RWPE2 (cell line): ENCODE measurements at regions not wholly inside any gene's neighbourhood (a gene's known extent, or its start where the extent isn't known, plus 50 kb on each side); places are given as distances from the start of the nearest gene placed in this dataset.

Source experiments
- ATAC-seq: fragments of 200-7000 bp; cut with Tn5 transposase; 3 replicates; pipeline ENCODE4 v1.9.1; 2021; ENCODE audit warnings: low read depth
- DNase-seq: peaks from one replicate; pipeline ENCODE4 v3.0.0-alpha.2; 2020; ENCODE audit warnings: low spot score
- H3K27ac ChIP-seq: fragments of 450-650 bp; 2 replicates; pipeline ENCODE4 v1.5.1; 2017; ENCODE audit warnings: mild to moderate bottlenecking; ENCODE audit not compliant: poor library complexity, severe bottlenecking
- H3K27me3 ChIP-seq: fragments of 250-450 bp; sonication (Bioruptor Pico); 2 replicates; pipeline ENCODE4 v1.5.1; 2021; ENCODE audit warnings: mild to moderate bottlenecking, moderate library complexity; ENCODE audit not compliant: insufficient read depth, poor library complexity, severe bottlenecking
- H3K36me3 ChIP-seq: fragments of 250-450 bp; sonication (Bioruptor Pico); 2 replicates; pipeline ENCODE4 v1.5.1; 2020; ENCODE audit warnings: low read depth, mild to moderate bottlenecking, moderate library complexity
- H3K4me1 ChIP-seq: fragments of 250-450 bp; sonication (Bioruptor Pico); 2 replicates; pipeline ENCODE4 v1.5.1; 2021; ENCODE audit warnings: mild to moderate bottlenecking, moderate library complexity; ENCODE audit not compliant: insufficient read depth, poor library complexity, severe bottlenecking
- H3K4me3 ChIP-seq: fragments of 250-450 bp; sonication (Bioruptor Pico); 2 replicates; pipeline ENCODE4 v1.5.1; 2021; ENCODE audit warnings: mild to moderate bottlenecking, moderate library complexity; ENCODE audit not compliant: severe bottlenecking
- H3K9me3 ChIP-seq: fragments of 250-450 bp; sonication (Bioruptor Pico); 2 replicates; pipeline ENCODE4 v1.5.1; 2021; ENCODE audit warnings: mild to moderate bottlenecking, moderate library complexity; ENCODE audit not compliant: severe bottlenecking
- TF ChIP-seq, protein P1 (sequence below): fragments of 450-650 bp; IDR thresholded peaks from one replicate; pipeline ENCODE4 v1.5.1; 2017; ENCODE audit warnings: mild to moderate bottlenecking, moderate library complexity; ENCODE audit not compliant: poor library complexity, severe bottlenecking

- H3K27ac ChIP-seq = no peak overlapping the region
- no peaks in the 10 kb centered on the region for H3K27me3 ChIP-seq
- H3K36me3 ChIP-seq = no peaks in the 10 kb centered on the region
- H3K9me3 ChIP-seq = peaks cover 9% of the 10 kb centered on the region
- ATAC-seq (no peak), DNase-seq (no peak)
- H3K4me3 ChIP-seq = no peak overlapping the region
- H3K4me1 ChIP-seq = no peaks in the 10 kb centered on the region
- TF ChIP-seq, protein P1, sequence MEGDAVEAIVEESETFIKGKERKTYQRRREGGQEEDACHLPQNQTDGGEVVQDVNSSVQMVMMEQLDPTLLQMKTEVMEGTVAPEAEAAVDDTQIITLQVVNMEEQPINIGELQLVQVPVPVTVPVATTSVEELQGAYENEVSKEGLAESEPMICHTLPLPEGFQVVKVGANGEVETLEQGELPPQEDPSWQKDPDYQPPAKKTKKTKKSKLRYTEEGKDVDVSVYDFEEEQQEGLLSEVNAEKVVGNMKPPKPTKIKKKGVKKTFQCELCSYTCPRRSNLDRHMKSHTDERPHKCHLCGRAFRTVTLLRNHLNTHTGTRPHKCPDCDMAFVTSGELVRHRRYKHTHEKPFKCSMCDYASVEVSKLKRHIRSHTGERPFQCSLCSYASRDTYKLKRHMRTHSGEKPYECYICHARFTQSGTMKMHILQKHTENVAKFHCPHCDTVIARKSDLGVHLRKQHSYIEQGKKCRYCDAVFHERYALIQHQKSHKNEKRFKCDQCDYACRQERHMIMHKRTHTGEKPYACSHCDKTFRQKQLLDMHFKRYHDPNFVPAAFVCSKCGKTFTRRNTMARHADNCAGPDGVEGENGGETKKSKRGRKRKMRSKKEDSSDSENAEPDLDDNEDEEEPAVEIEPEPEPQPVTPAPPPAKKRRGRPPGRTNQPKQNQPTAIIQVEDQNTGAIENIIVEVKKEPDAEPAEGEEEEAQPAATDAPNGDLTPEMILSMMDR = no peak
Measured at GRCh38 chr7:153386556-153386955, 627.0 kb downstream of the ACTR3B start.

GRCh38 chr7:153388611-153389010 lies 629.1 kb downstream of the ACTR3B start:
- H3K4me1 ChIP-seq = no peaks in the 10 kb centered on the region
- no peak overlapping the region for H3K4me3 ChIP-seq
- no peaks in the 10 kb centered on the region for H3K27me3 ChIP-seq
- ATAC-seq = no peak
- DNase-seq = no peak
- no peaks in the 10 kb centered on the region for H3K36me3 ChIP-seq
- no peak overlapping the region for H3K27ac ChIP-seq
- TF ChIP-seq, protein P1 = no peak
- peaks cover 9% of the 10 kb centered on the region for H3K9me3 ChIP-seq

DNA sequence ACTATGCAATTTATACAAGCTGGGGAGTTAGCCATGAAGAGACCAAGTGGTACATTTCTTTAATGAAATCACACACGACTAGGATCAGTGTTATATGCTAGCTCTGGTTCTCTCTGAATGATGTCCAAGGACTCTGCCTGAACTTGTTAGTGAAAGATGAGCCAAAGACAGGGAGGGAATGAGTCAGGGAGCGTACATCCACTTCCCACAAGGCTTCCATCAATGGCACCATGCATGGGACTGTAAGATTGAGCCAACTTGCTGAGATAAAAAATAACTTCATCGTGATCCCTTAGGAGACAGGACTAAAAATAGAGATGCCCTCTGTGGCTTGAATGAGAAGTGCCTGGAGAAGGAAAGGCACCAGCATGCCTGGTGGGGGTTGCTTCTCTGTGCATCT lies 629.7 kb downstream of the ACTR3B start:
- Histone ChIP-seq H3K27ac (no peak overlapping the region), H3K4me1 (no peaks in the 10 kb centered on the region), H3K4me3 (no peak overlapping the region), H3K36me3 (no peaks in the 10 kb centered on the region), H3K27me3 (no peaks in the 10 kb centered on the region), H3K9me3 (peaks cover 9% of the 10 kb centered on the region)
- TF ChIP-seq, protein P1 = no peak
- no peak for DNase-seq
- ATAC-seq = no peak

DNA sequence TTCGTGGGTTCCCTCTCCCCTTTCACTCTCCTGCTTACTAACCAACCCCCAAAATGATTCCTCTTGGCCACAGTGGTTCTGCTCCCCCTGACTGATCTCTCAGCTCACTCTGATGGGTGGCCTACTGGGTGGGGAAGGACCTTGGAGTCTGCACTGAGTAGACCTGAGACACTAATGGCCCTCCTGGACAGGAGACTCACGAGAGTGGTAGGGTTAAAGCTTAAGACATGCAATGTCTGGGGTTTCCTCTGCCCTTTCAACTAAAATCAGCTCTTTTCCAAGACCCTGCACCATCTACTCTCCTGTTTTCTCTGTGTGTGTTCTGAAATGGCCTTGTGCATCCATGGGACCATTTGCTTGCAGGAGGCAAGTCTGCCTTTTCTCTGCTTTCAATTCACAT lies 631.4 kb downstream of the ACTR3B start:
- ATAC-seq (no peak), DNase-seq (no peak)
- H3K4me3 ChIP-seq = no peak overlapping the region
- TF ChIP-seq, protein P1 = no peak
- no peaks in the 10 kb centered on the region for H3K27me3 ChIP-seq
- peaks cover 9% of the 10 kb centered on the region for H3K9me3 ChIP-seq
- H3K4me1 ChIP-seq = no peaks in the 10 kb centered on the region
- no peaks in the 10 kb centered on the region for H3K36me3 ChIP-seq
- no peak overlapping the region for H3K27ac ChIP-seq

GRCh38 chr7:153392726-153393125 lies 633.2 kb downstream of the ACTR3B start:
- H3K27ac ChIP-seq = no peak overlapping the region
- H3K4me1 ChIP-seq = no peaks in the 10 kb centered on the region
- no peaks in the 10 kb centered on the region for H3K36me3 ChIP-seq
- H3K9me3 ChIP-seq = peaks cover 9% of the 10 kb centered on the region
- H3K4me3 ChIP-seq = no peak overlapping the region
- no peaks in the 10 kb centered on the region for H3K27me3 ChIP-seq
- ATAC-seq (no peak), DNase-seq (no peak)
- TF ChIP-seq, protein P1 = no peak
